NCI-H1105 (cell line): ENCODE measurements at regions not wholly inside any gene's neighbourhood (a gene's known extent, or its start where the extent isn't known, plus 50 kb on each side); places are given as distances from the start of the nearest gene placed in this dataset.
A peak's percentile ranks its signal among the peaks of the same experiment; 100 is the strongest.

Experiments
- DNase-seq: peaks from one replicate; lab custom pipeline; 2025; lab: John Stamatoyannopoulos, UW

GRCh38 chr5:6006838-6007314 is 371.5 kb downstream of the MED10 start:
- no peak for DNase-seq

- no peak for DNase-seq
Observed at GRCh38 chr5:6003040-6003825, 375.1 kb downstream of the MED10 start.

- no peak for DNase-seq
Observed at GRCh38 chr5:6000867-6001266, 377.5 kb downstream of the MED10 start.

- no peak for DNase-seq
Observed at GRCh38 chr5:5995819-5996218, 382.5 kb downstream of the MED10 start.

- no peak for DNase-seq
Observed at GRCh38 chr5:5986492-5987178, 391.7 kb downstream of the MED10 start.

GRCh38 chr5:5985332-5985731 is 393.0 kb downstream of the MED10 start:
- no peak for DNase-seq

- peak; percentile 14 for DNase-seq
Observed at GRCh38 chr5:5983261-5983980, 394.9 kb downstream of the MED10 start.

GRCh38 chr5:5981562-5981961 is 396.8 kb downstream of the MED10 start:
- DNase-seq: no peak

- DNase-seq: no peak
Observed at GRCh38 chr5:5980538-5980895, 397.8 kb downstream of the MED10 start.

GRCh38 chr5:5979761-5980537 is 398.4 kb downstream of the MED10 start:
- no peak for DNase-seq

- DNase-seq: no peak
Observed at GRCh38 chr5:5979377-5979760, 399.0 kb downstream of the MED10 start.

- no peak for DNase-seq
Observed at GRCh38 chr5:5978501-5979376, 399.6 kb downstream of the MED10 start.

GRCh38 chr5:5971203-5971602 is 407.1 kb downstream of the MED10 start:
- DNase-seq: no peak

GRCh38 chr5:5969942-5970483 is 408.3 kb downstream of the MED10 start:
- DNase-seq: no peak

- no peak for DNase-seq
Observed at GRCh38 chr5:5968981-5969380, 409.4 kb downstream of the MED10 start.

GRCh38 chr5:5967944-5968343 is 410.4 kb downstream of the MED10 start:
- DNase-seq: no peak

GRCh38 chr5:5967373-5967772 is 411.0 kb downstream of the MED10 start:
- DNase-seq: no peak

- no peak for DNase-seq
Observed at GRCh38 chr5:5965132-5965531, 413.2 kb downstream of the MED10 start.

GRCh38 chr5:5964347-5964746 is 414.0 kb downstream of the MED10 start:
- DNase-seq: no peak

GRCh38 chr5:5957737-5958136 is 420.6 kb downstream of the MED10 start:
- no peak for DNase-seq

- no peak for DNase-seq
Observed at GRCh38 chr5:5954275-5954598, 424.1 kb downstream of the MED10 start.
